CD4-positive, alpha-beta T cell (primary cell): ENCODE measurements at regions not wholly inside any gene's neighbourhood (a gene's known extent, or its start where the extent isn't known, plus 50 kb on each side); places are given as distances from the start of the nearest gene placed in this dataset.

Source experiments
- ATAC-seq: fragments of 200-7000 bp; cut with Tn5 transposase; one replicate; pipeline ENCODE4 v1.10.0; 2022; ENCODE audit warnings: mild to moderate bottlenecking; ENCODE audit not compliant: poor library complexity
- CTCF ChIA-PET: fragments of 350-600 bp; sonication (Branson Sonifier 250); formaldehyde crosslinking; loops from one replicate; lab custom pipeline; 2021; ENCODE audit warnings: antibody characterized with exemption, inconsistent platforms; lab: Charles Lee
- POLR2A ChIA-PET: fragments of 350-600 bp; sonication (Branson Sonifier 250); formaldehyde crosslinking; loops from one replicate; lab custom pipeline; 2021; ENCODE audit warnings: antibody characterized with exemption, inconsistent platforms; lab: Charles Lee
- DNase-seq, 14 experiments: peaks; one replicate each; pipeline ENCODE4 v3.0.0-alpha.2; 2013 to 2020; ENCODE audit warnings: mixed read lengths in 2 of 14
- H3K27ac ChIP-seq, 2 donors: one replicate each; pipeline versions ENCODE4 v1.5.1 to v1.7.0; 2013; ENCODE audit warnings: low read length in 2 of 2, low read depth in 1 of 2, mild to moderate bottlenecking in 1 of 2
- H3K27me3 ChIP-seq, 2 experiments: 1 replicate in 1 of 2; 2 replicates in 1 of 2; pipeline versions ENCODE4 v1.6.1 to v1.7.0; 2013; ENCODE audit warnings: low read length in 2 of 2, control low read depth in 1 of 2, mild to moderate bottlenecking in 1 of 2, moderate library complexity in 1 of 2; ENCODE audit not compliant: insufficient read depth in 2 of 2, control insufficient read depth in 1 of 2
- H3K36me3 ChIP-seq: one replicate; pipeline ENCODE4 v1.6.1; 2013; ENCODE audit warnings: low read length, control low read depth; ENCODE audit not compliant: insufficient read depth
- H3K4me1 ChIP-seq: one replicate; pipeline ENCODE4 v1.6.1; 2013; ENCODE audit warnings: low read length, control low read depth; ENCODE audit not compliant: insufficient read depth
- H3K4me3 ChIP-seq: one replicate; pipeline ENCODE4 v1.5.1; 2013; ENCODE audit warnings: mild to moderate bottlenecking, low read length, moderate library complexity
- H3K9me3 ChIP-seq, 2 experiments: 1 replicate in 1 of 2; 2 replicates in 1 of 2; pipeline versions ENCODE4 v1.6.1 to v1.7.0; 2013; ENCODE audit warnings: low read length in 2 of 2, mild to moderate bottlenecking in 2 of 2, control low read depth in 1 of 2, moderate library complexity in 1 of 2; ENCODE audit not compliant: control insufficient read depth in 1 of 2, insufficient read depth in 1 of 2
- H3K27ac Mint-ChIP-seq: one replicate; pipeline ENCODE4 v1.8.0; 2020; ENCODE audit warnings: mixed read lengths
- H3K27me3 Mint-ChIP-seq: one replicate; pipeline ENCODE4 v1.8.0; 2021; ENCODE audit warnings: mixed read lengths
- H3K36me3 Mint-ChIP-seq: one replicate; pipeline ENCODE4 v1.8.0; 2021; ENCODE audit warnings: low read depth, mixed read lengths
- H3K4me1 Mint-ChIP-seq: one replicate; pipeline ENCODE4 v1.8.0; 2021; ENCODE audit warnings: low read depth, mixed read lengths
- H3K4me3 Mint-ChIP-seq: one replicate; pipeline ENCODE4 v1.8.0; 2020; ENCODE audit warnings: mild to moderate bottlenecking, mixed read lengths
- H3K9me3 Mint-ChIP-seq: one replicate; pipeline ENCODE4 v1.8.0; 2020; ENCODE audit warnings: mixed read lengths
- intact Hi-C, 2 experiments: fragments of 100-400 bp; cut with DNase I in 1 of 2; cut with micrococcal nuclease in 1 of 2; formaldehyde crosslinking; loops; one replicate each; pipeline versions ENCODE4 v1.15.1 to v1.9.0; 2023 to 2025; cut with DNase I, micrococcal nuclease
- TF ChIP-seq, protein P1 (sequence below): fragments of 200-600 bp; IDR thresholded peaks from one replicate; pipeline ENCODE4 v1.8.0; 2022; ENCODE audit warnings: antibody characterized with exemption, mild to moderate bottlenecking

DNA sequence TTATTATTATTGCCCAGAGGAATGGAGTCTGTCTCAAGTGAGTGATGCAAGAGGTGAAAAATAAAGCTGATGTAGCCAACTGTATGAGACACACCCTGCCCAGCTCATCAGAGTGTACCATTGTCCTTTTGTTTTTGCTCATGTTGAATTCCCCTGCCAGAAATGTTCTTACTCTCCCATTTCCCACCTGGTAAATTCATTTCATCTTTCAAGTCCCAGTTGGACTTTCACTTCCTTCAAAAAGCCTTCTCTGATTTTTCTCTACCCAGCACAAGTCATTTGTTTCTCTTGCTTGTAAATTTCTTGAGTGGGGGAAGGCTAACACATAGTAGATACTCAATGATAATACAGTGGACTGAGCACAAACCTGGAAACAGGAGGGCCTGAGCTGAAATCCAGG lies 394.5 kb upstream of the ZNF462 start:
- no peak overlapping the region for H3K4me3 ChIP-seq
- no peaks in the 10 kb centered on the region for H3K36me3 ChIP-seq
- intact Hi-C loops = no loop called here
- no peaks in the 10 kb centered on the region for H3K4me1 ChIP-seq
- no peaks in the 10 kb centered on the region for H3K4me1 Mint-ChIP-seq
- CTCF ChIA-PET = no interaction called here
- no peaks in the 10 kb centered on the region for H3K27me3 Mint-ChIP-seq
- no peak overlapping the region for H3K27ac ChIP-seq
- H3K4me3 Mint-ChIP-seq = no peak overlapping the region
- no peaks in the 10 kb centered on the region for H3K27me3 ChIP-seq
- no peak for DNase-seq
- peaks cover 17% of the 10 kb centered on the region for H3K9me3 Mint-ChIP-seq
- no peaks in the 10 kb centered on the region for H3K9me3 ChIP-seq
- TF ChIP-seq, protein P1, sequence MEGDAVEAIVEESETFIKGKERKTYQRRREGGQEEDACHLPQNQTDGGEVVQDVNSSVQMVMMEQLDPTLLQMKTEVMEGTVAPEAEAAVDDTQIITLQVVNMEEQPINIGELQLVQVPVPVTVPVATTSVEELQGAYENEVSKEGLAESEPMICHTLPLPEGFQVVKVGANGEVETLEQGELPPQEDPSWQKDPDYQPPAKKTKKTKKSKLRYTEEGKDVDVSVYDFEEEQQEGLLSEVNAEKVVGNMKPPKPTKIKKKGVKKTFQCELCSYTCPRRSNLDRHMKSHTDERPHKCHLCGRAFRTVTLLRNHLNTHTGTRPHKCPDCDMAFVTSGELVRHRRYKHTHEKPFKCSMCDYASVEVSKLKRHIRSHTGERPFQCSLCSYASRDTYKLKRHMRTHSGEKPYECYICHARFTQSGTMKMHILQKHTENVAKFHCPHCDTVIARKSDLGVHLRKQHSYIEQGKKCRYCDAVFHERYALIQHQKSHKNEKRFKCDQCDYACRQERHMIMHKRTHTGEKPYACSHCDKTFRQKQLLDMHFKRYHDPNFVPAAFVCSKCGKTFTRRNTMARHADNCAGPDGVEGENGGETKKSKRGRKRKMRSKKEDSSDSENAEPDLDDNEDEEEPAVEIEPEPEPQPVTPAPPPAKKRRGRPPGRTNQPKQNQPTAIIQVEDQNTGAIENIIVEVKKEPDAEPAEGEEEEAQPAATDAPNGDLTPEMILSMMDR = no peak
- H3K27ac Mint-ChIP-seq = no peak overlapping the region
- ATAC-seq = no peak
- POLR2A ChIA-PET = no interaction called here
- H3K36me3 Mint-ChIP-seq = no peaks in the 10 kb centered on the region

DNA sequence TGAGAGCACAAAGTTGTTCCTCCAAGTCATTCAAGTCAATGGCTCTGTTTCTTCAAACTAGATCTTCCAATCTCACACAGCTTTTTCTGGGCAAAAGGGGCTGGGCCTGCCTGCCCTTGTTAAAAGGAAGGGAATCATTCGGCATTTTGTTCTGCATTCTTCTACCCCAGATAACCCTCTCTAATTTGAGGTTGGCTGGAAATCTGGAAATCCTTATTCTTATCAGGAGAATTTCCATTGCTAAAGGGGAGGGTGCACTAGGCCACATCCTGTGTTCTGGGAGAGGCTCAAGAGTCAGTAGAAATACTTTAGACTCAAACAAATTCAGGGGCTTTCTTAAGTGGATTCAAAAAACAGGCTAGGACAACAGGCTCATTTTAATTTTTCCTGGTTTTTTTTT lies 384.7 kb upstream of the ZNF462 start:
- POLR2A ChIA-PET = no interaction called here

DNA sequence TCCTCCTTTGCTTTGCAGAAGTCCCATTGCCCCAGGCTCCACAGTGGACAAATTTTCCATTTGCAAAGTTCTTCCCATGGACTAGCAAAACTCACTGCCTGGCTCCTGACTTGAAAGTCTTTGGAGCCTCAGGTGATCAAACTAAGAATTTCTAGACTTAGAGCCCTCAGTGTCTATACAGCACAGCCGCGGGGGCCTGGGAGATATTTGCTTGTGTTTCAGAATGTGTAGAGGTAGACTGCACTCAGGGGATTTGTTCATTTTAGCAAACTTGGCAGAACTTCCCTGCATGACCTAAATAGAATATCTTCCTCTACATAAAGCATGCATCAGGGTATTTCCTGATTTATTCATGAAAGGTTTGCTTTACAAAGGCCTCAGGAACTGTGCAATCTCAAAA lies 384.2 kb upstream of the ZNF462 start:
- DNase-seq = no peak

More for the DNA sequence above, 384.7 kb upstream of the ZNF462 start:
- intact Hi-C loops = no loop called here
- ATAC-seq = no peak
- H3K27me3 ChIP-seq = no peaks in the 10 kb centered on the region
- Mint-ChIP-seq H3K4me1 (no peaks in the 10 kb centered on the region), H3K9me3 (peaks cover 12% of the 10 kb centered on the region), H3K27ac (no peak overlapping the region), H3K27me3 (no peaks in the 10 kb centered on the region), H3K4me3 (no peak overlapping the region), H3K36me3 (no peaks in the 10 kb centered on the region)
- no peaks in the 10 kb centered on the region for H3K4me1 ChIP-seq
- H3K9me3 ChIP-seq = no peaks in the 10 kb centered on the region
- no peaks in the 10 kb centered on the region for H3K36me3 ChIP-seq
- DNase-seq = no peak
- H3K27ac ChIP-seq = no peak overlapping the region
- CTCF ChIA-PET = no interaction called here
- TF ChIP-seq, protein P1 = no peak
- H3K4me3 ChIP-seq = no peak overlapping the region

More for the DNA sequence above, 384.2 kb upstream of the ZNF462 start:
- no peaks in the 10 kb centered on the region for H3K36me3 ChIP-seq
- Mint-ChIP-seq H3K27ac (no peak overlapping the region), H3K27me3 (no peaks in the 10 kb centered on the region), H3K36me3 (no peaks in the 10 kb centered on the region), H3K9me3 (peaks cover 12% of the 10 kb centered on the region), H3K4me3 (no peak overlapping the region), H3K4me1 (no peaks in the 10 kb centered on the region)
- intact Hi-C loops = no loop called here
- TF ChIP-seq, protein P1 = no peak
- POLR2A ChIA-PET = no interaction called here
- no peak for ATAC-seq
- H3K9me3 ChIP-seq = no peaks in the 10 kb centered on the region
- CTCF ChIA-PET = no interaction called here
- no peaks in the 10 kb centered on the region for H3K4me1 ChIP-seq
- no peaks in the 10 kb centered on the region for H3K27me3 ChIP-seq
- no peak overlapping the region for H3K4me3 ChIP-seq
- no peak overlapping the region for H3K27ac ChIP-seq
